ENCODE measurements at regions not wholly inside any gene's neighbourhood (a gene's known extent, or its start where the extent isn't known, plus 50 kb on each side); places are given as distances from the start of the nearest gene placed in this dataset.

GRCh38 chr5:82540301-82540700 lies 262.1 kb upstream of the RPS23 start:
- no peak for TF ChIP-seq CTCF (IDR thresholded peaks at IDR 0.05)

DNA sequence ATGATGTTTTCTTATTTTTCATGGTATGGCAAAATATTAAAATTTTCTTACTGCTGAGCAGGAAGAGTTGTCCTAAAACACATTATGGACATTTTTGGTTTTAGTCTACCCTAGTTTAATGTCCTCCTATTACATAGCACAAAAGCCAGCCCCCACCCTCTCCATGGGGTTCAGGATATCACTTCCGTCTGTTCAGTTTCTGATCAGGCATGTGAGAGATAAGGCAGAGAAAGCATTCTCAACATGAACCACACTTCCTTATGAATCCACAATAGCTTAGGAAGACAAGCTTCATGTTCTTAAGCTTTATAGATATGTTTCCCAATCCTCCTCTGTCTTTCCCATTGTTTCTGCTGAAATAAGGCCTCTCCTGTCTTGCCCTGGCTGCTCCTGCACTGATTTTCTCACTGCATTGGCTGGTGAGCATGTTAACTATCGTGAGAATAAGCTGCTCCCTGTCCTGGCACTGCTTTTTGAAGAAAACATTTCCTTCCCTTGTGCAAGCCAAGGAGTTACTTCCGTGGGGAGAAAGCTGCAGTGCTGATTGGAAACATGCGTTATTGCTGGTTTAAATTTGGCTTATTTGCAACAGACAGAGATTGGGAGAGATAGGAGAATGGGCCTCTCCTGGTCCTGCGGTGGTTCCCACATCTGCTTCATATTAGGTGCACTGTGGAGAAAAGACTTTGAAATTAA lies 260.3 kb upstream of the RPS23 start:
- TF ChIP-seq CTCF (IDR thresholded peaks at IDR 0.05), result no peak

- no peak for TF ChIP-seq CTCF (IDR thresholded peaks at IDR 0.05)
These were observed 259.6 kb upstream of the RPS23 start for GRCh38 chr5:82537687-82538306.

- TF ChIP-seq CTCF (IDR thresholded peaks at IDR 0.05), result no peak
These were observed 256.8 kb upstream of the RPS23 start for GRCh38 chr5:82534986-82535385.

DNA sequence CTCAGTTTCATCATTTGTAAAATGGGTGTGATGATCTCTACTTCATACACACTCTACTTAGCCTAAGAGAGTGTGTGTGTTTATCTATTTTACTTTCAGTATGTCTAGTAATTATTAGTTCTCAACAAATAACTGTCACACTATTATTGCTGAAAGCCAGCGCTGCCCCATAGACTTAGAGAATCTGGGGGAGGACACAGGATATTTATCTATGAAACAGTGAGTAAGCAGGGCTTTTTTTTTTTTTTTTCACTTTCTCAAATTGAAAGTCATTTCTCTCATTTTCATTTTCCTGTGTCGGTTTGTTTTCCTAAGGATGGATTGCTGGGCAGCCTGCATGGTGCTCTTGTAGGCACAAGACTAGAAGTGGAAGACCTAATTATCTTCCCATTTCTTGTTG lies 248.4 kb upstream of the RPS23 start:
- no peak for TF ChIP-seq CTCF (IDR thresholded peaks at IDR 0.05)

DNA sequence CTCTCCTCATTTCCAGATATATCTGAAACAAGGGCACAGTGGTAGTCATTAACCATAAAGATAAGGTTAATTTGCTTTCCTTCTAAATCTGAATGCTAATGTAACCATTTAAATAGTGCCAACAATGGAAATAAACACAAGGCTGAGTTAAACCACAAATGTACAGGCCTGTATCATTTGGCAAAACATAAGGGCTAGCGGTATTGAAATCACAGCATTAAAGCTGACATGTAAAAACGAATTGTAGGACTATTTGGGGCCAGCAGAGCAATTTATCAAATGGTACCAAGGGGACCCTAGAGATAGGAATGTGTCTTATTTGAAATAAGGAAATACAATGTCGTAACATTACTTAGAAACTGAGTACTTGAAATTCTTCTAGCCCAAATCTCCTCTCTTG lies 247.5 kb upstream of the RPS23 start:
- TF ChIP-seq CTCF (IDR thresholded peaks at IDR 0.05), result no peak

GRCh38 chr5:82523633-82524032 lies 245.5 kb upstream of the RPS23 start:
- TF ChIP-seq CTCF (IDR thresholded peaks at IDR 0.05), result no peak
